PFSK-1 (cell line): ENCODE measurements at regions not wholly inside any gene's neighbourhood (a gene's known extent, or its start where the extent isn't known, plus 50 kb on each side); places are given as distances from the start of the nearest gene placed in this dataset.

Source experiments
- FOXP2 ChIP-seq: optimal IDR thresholded peaks from 2 replicates; pipeline ENCODE3; 2011; ENCODE audit warnings: borderline replicate concordance, control low read depth, inconsistent platforms; ENCODE audit not compliant: insufficient read depth; ENCODE audit errors: extremely low read length, extremely low read depth
- POLR2AphosphoS5 ChIP-seq: IDR thresholded peaks from 2 replicates; pipeline ENCODE4 v1.6.1; 2012; ENCODE audit warnings: low read depth, mild to moderate bottlenecking, control low read depth, low read length, moderate library complexity
- REST ChIP-seq, 2 experiments: IDR thresholded peaks; 2 replicates each; pipeline versions ENCODE4 v1.6.1 to v1.8.0; 2011 to 2012; ENCODE audit warnings: low read depth in 2 of 2, low read length in 2 of 2, control low read depth in 1 of 2, inconsistent platforms in 1 of 2, mild to moderate bottlenecking in 1 of 2, moderate library complexity in 1 of 2; ENCODE audit not compliant: insufficient read depth in 1 of 2
- SIN3A ChIP-seq: IDR thresholded peaks from 2 replicates; pipeline ENCODE4 v1.6.1; 2012; ENCODE audit warnings: mild to moderate bottlenecking, low read length, moderate library complexity, borderline replicate concordance; ENCODE audit not compliant: insufficient read depth
- TAF1 ChIP-seq: IDR thresholded peaks from 2 replicates; pipeline ENCODE4 v1.6.1; 2012; ENCODE audit warnings: low read length, control low read depth, borderline replicate concordance; ENCODE audit not compliant: insufficient read depth

GRCh38 chr2:60671966-60672365 is 84.1 kb upstream of the PAPOLG start:
- TF ChIP-seq TAF1 = no peak
- no peak for TF ChIP-seq FOXP2
- no peak for TF ChIP-seq REST (IDR thresholded peaks at IDR 0.05; ENCODE audit: insufficient read depth in 1 of 2, low read depth in 2 of 2, low read length in 2 of 2)
- no peak for TF ChIP-seq POLR2AphosphoS5
- TF ChIP-seq SIN3A = no peak

- no peak for TF ChIP-seq TAF1
- peak; percentile 63 for TF ChIP-seq FOXP2
Measured at GRCh38 chr2:60674524-60675165, 81.4 kb upstream of the PAPOLG start.

GRCh38 chr2:60675301-60675700 is 80.8 kb upstream of the PAPOLG start:
- no peak for TF ChIP-seq REST (IDR thresholded peaks at IDR 0.05; ENCODE audit: insufficient read depth in 1 of 2, low read depth in 2 of 2, low read length in 2 of 2)
- no peak for TF ChIP-seq SIN3A

- TF ChIP-seq REST (IDR thresholded peaks at IDR 0.05; ENCODE audit: insufficient read depth in 1 of 2, low read depth in 2 of 2, low read length in 2 of 2) (no peak), SIN3A (no peak), TAF1 (no peak), FOXP2 (no peak), POLR2AphosphoS5 (no peak)
Measured at GRCh38 chr2:60676706-60677330, 79.2 kb upstream of the PAPOLG start.

GRCh38 chr2:60677356-60677755 is 78.7 kb upstream of the PAPOLG start:
- no peak for TF ChIP-seq TAF1
- TF ChIP-seq FOXP2 = no peak
- TF ChIP-seq POLR2AphosphoS5 = no peak
- no peak for TF ChIP-seq REST (IDR thresholded peaks at IDR 0.05; ENCODE audit: insufficient read depth in 1 of 2, low read depth in 2 of 2, low read length in 2 of 2)
- TF ChIP-seq SIN3A = no peak
